ENCODE measurements at regions not wholly inside any gene's neighbourhood (a gene's known extent, or its start where the extent isn't known, plus 50 kb on each side); places are given as distances from the start of the nearest gene placed in this dataset.
"Not testable (repeated sequence)": the region's sequence is repeated elsewhere in the genome, so short reads cannot be mapped to it uniquely, and the experiment has no call there.

- no peak overlapping the region for H3K27ac Mint-ChIP-seq
- H3K9me3 Mint-ChIP-seq: peaks cover 20 to 23% of the 10 kb centered on the region in 2 donors
- ATAC-seq (no peak), DNase-seq (ENCODE audit: low spot score in 2 of 2) (no peak)
- no peaks in the 10 kb centered on the region for H3K36me3 Mint-ChIP-seq
Observed at GRCh38 chr13:81409284-81409683, 1068.4 kb upstream of the SPRY2 start.

- peaks cover 20% of the 10 kb centered on the region in 2 donors for H3K9me3 Mint-ChIP-seq
Observed at GRCh38 chr13:81408647-81409046, 1067.7 kb upstream of the SPRY2 start.

GRCh38 chr13:81406639-81407292, 1065.8 kb upstream of the SPRY2 start:
- Mint-ChIP-seq H3K9me3 (peaks cover 17 to 20% of the 10 kb centered on the region in 2 donors), H3K27ac (no peak overlapping the region), H3K36me3 (no peaks in the 10 kb centered on the region)
- no peak for ATAC-seq
- DNase-seq (ENCODE audit: low spot score in 2 of 2): no peak

More at GRCh38 chr13:81408647-81409046, 1067.7 kb upstream of the SPRY2 start:
- ATAC-seq (no peak), DNase-seq (ENCODE audit: low spot score in 2 of 2) (no peak)
- Mint-ChIP-seq H3K36me3 (no peaks in the 10 kb centered on the region), H3K27ac (no peak overlapping the region)

- DNase-seq (ENCODE audit: low spot score in 2 of 2): no peak
- ATAC-seq: no peak
- peaks cover 11 to 16% of the 10 kb centered on the region in 2 donors for H3K9me3 Mint-ChIP-seq
- no peaks in the 10 kb centered on the region for H3K36me3 Mint-ChIP-seq
- no peak overlapping the region for H3K27ac Mint-ChIP-seq
Observed at GRCh38 chr13:81406022-81406421, 1065.1 kb upstream of the SPRY2 start.

- Mint-ChIP-seq H3K36me3 (peaks cover 0 to 5% of the 10 kb centered on the region in 2 donors), H3K27ac (no peak overlapping the region), H3K9me3 (peaks cover 11 to 18% of the 10 kb centered on the region in 2 donors)
- DNase-seq (ENCODE audit: low spot score in 2 of 2) (no peak), ATAC-seq (no peak)
Observed at GRCh38 chr13:81396192-81396591, 1055.3 kb upstream of the SPRY2 start.

GRCh38 chr13:81395368-81395767, 1054.4 kb upstream of the SPRY2 start:
- no peak for ATAC-seq
- H3K27ac Mint-ChIP-seq: no peak overlapping the region

GRCh38 chr13:81394640-81395039, 1053.7 kb upstream of the SPRY2 start:
- H3K9me3 Mint-ChIP-seq: peaks cover 14 to 22% of the 10 kb centered on the region in 2 donors
- ATAC-seq: no peak
- H3K36me3 Mint-ChIP-seq: peaks cover 0 to 5% of the 10 kb centered on the region in 2 donors
- no peak overlapping the region for H3K27ac Mint-ChIP-seq
- no peak for DNase-seq (ENCODE audit: low spot score in 2 of 2)

More at GRCh38 chr13:81395368-81395767, 1054.4 kb upstream of the SPRY2 start:
- no peak for DNase-seq (ENCODE audit: low spot score in 2 of 2)
- Mint-ChIP-seq H3K36me3 (peaks cover 0 to 5% of the 10 kb centered on the region in 2 donors), H3K9me3 (peaks cover 11 to 18% of the 10 kb centered on the region in 2 donors)

GRCh38 chr13:81393721-81394120, 1052.8 kb upstream of the SPRY2 start:
- DNase-seq (ENCODE audit: low spot score in 2 of 2): no peak
- peaks cover 20 to 22% of the 10 kb centered on the region in 2 donors for H3K9me3 Mint-ChIP-seq

GRCh38 chr13:81393110-81393509, 1052.2 kb upstream of the SPRY2 start:
- Mint-ChIP-seq H3K36me3 (peaks cover 0 to 5% of the 10 kb centered on the region in 2 donors), H3K27ac (no peak overlapping the region), H3K9me3 (peaks cover 22% of the 10 kb centered on the region in 2 donors)
- DNase-seq (ENCODE audit: low spot score in 2 of 2) (no peak), ATAC-seq (no peak)

More at GRCh38 chr13:81393721-81394120, 1052.8 kb upstream of the SPRY2 start:
- no peak overlapping the region for H3K27ac Mint-ChIP-seq
- no peak for ATAC-seq
- peaks cover 0 to 5% of the 10 kb centered on the region in 2 donors for H3K36me3 Mint-ChIP-seq

- H3K9me3 Mint-ChIP-seq: peaks cover 25 to 28% of the 10 kb centered on the region in 2 donors
- DNase-seq (ENCODE audit: low spot score in 2 of 2): no peak
- H3K27ac Mint-ChIP-seq: no peak overlapping the region
- H3K36me3 Mint-ChIP-seq: no peaks in the 10 kb centered on the region
- no peak for ATAC-seq
Observed at GRCh38 chr13:81388400-81388799, 1047.5 kb upstream of the SPRY2 start.

GRCh38 chr13:81383444-81383843, 1042.5 kb upstream of the SPRY2 start:
- ATAC-seq (no peak), DNase-seq (ENCODE audit: low spot score in 2 of 2) (no peak)
- Mint-ChIP-seq H3K9me3 (peaks cover 21 to 24% of the 10 kb centered on the region in 2 donors), H3K27ac (no peak overlapping the region), H3K36me3 (no peaks in the 10 kb centered on the region)

- ATAC-seq: no peak
- peaks cover 21 to 28% of the 10 kb centered on the region in 2 donors for H3K9me3 Mint-ChIP-seq
- DNase-seq (ENCODE audit: low spot score in 2 of 2): no peak
- no peak overlapping the region for H3K27ac Mint-ChIP-seq
- no peaks in the 10 kb centered on the region for H3K36me3 Mint-ChIP-seq
Observed at GRCh38 chr13:81382246-81382645, 1041.3 kb upstream of the SPRY2 start.

GRCh38 chr13:81381560-81381959, 1040.6 kb upstream of the SPRY2 start:
- DNase-seq (ENCODE audit: low spot score in 2 of 2): no peak
- no peak for ATAC-seq
- H3K27ac Mint-ChIP-seq: no peak overlapping the region
- H3K36me3 Mint-ChIP-seq: no peaks in the 10 kb centered on the region
- peaks cover 21 to 28% of the 10 kb centered on the region in 2 donors for H3K9me3 Mint-ChIP-seq

- DNase-seq (ENCODE audit: low spot score in 2 of 2) (no peak), ATAC-seq (no peak)
- peaks cover 18 to 21% of the 10 kb centered on the region in 2 donors for H3K9me3 Mint-ChIP-seq
- H3K36me3 Mint-ChIP-seq: no peaks in the 10 kb centered on the region
- no peak overlapping the region for H3K27ac Mint-ChIP-seq
Observed at GRCh38 chr13:81379183-81379582, 1038.3 kb upstream of the SPRY2 start.

GRCh38 chr13:81377921-81378320, 1037.0 kb upstream of the SPRY2 start:
- Mint-ChIP-seq H3K27ac (no peak overlapping the region), H3K9me3 (peaks cover 22 to 23% of the 10 kb centered on the region in 2 donors), H3K36me3 (no peaks in the 10 kb centered on the region)
- ATAC-seq (no peak), DNase-seq (ENCODE audit: low spot score in 2 of 2) (no peak)

- Mint-ChIP-seq H3K9me3 (peaks cover 23 to 27% of the 10 kb centered on the region in 2 donors), H3K27ac (no peak overlapping the region), H3K36me3 (no peaks in the 10 kb centered on the region)
- DNase-seq (ENCODE audit: low spot score in 2 of 2) (no peak), ATAC-seq (no peak)
Observed at GRCh38 chr13:81375709-81376108, 1034.8 kb upstream of the SPRY2 start.

- H3K9me3 Mint-ChIP-seq: peaks cover 29 to 34% of the 10 kb centered on the region in 2 donors
Observed at GRCh38 chr13:81362711-81363110, 1021.8 kb upstream of the SPRY2 start.

GRCh38 chr13:81350056-81350455, 1009.1 kb upstream of the SPRY2 start:
- ATAC-seq (no peak), DNase-seq (ENCODE audit: low spot score in 2 of 2) (no peak)
- no peak overlapping the region for H3K27ac Mint-ChIP-seq
- H3K9me3 Mint-ChIP-seq: peaks cover 0 to 7% of the 10 kb centered on the region in 2 donors
- H3K36me3 Mint-ChIP-seq: no peaks in the 10 kb centered on the region

More at GRCh38 chr13:81362711-81363110, 1021.8 kb upstream of the SPRY2 start:
- peaks cover 0 to 11% of the 10 kb centered on the region in 2 donors for H3K36me3 Mint-ChIP-seq
- not testable (repeated sequence) for ATAC-seq; H3K27ac Mint-ChIP-seq; DNase-seq (ENCODE audit: low spot score in 2 of 2)
